SU-DHL-6 (cell line): ENCODE measurements at regions not wholly inside any gene's neighbourhood (a gene's known extent, or its start where the extent isn't known, plus 50 kb on each side); places are given as distances from the start of the nearest gene placed in this dataset.

Experiments used
- H2AFZ ChIP-seq: fragments of 200-600 bp; sonication (generic); 2 replicates; pipeline ENCODE4 v1.6.1; 2014; ENCODE audit warnings: low read depth, mild to moderate bottlenecking, moderate library complexity, mixed read lengths, antibody characterized with exemption, low read length; ENCODE audit not compliant: severe bottlenecking
- H3F3A ChIP-seq: fragments of 200-600 bp; shearing (Covaris generic); 2 replicates; pipeline ENCODE4 v1.6.0; 2016; ENCODE audit warnings: antibody characterized with exemption, mild to moderate bottlenecking; ENCODE audit not compliant: insufficient read depth
- H3K27ac ChIP-seq: fragments of 200-600 bp; sonication (generic); 2 replicates; pipeline ENCODE4 v1.5.1; 2016; ENCODE audit warnings: low read depth, mild to moderate bottlenecking, low read length, moderate library complexity, mixed read lengths
- H3K27me3 ChIP-seq: fragments of 200-600 bp; sonication (generic), shearing (Covaris generic); 2 replicates; pipeline ENCODE4 v1.6.0; 2014; ENCODE audit warnings: mild to moderate bottlenecking, low read length
- H3K36me3 ChIP-seq: fragments of 200-600 bp; sonication (generic); 2 replicates; pipeline ENCODE4 v1.6.1; 2014; ENCODE audit warnings: mild to moderate bottlenecking, low read length, mixed read lengths
- H3K4me2 ChIP-seq: fragments of 300-600, 200-600 bp; shearing (Covaris generic), sonication (generic); 2 replicates; pipeline ENCODE4 v1.6.0; 2014; ENCODE audit warnings: low read length, low read depth, mild to moderate bottlenecking; ENCODE audit not compliant: poor library complexity, severe bottlenecking
- H3K4me3 ChIP-seq: fragments of 200-600 bp; sonication (generic); 2 replicates; pipeline ENCODE4 v1.5.1; 2014; ENCODE audit warnings: antibody characterized with exemption, low read length, mild to moderate bottlenecking, mixed read lengths; ENCODE audit not compliant: insufficient read depth, poor library complexity, severe bottlenecking
- H3K79me2 ChIP-seq: fragments of 200-600 bp; sonication (generic); 2 replicates; pipeline ENCODE4 v1.6.1; 2014; ENCODE audit warnings: mild to moderate bottlenecking, low read length, moderate library complexity; ENCODE audit not compliant: insufficient read depth
- H3K9ac ChIP-seq: fragments of 200-600 bp; sonication (generic); 2 replicates; pipeline ENCODE4 v1.7.0; 2014; ENCODE audit warnings: mild to moderate bottlenecking, low read length
- H3K9me2 ChIP-seq: fragments of 200-600 bp; sonication (generic); replicated peaks from 2 replicates; pipeline ENCODE4 v1.6.1; 2014; ENCODE audit warnings: low read length; ENCODE audit not compliant: insufficient read depth
- H3K9me3 ChIP-seq: fragments of 200-600 bp; sonication (generic); 2 replicates; pipeline ENCODE4 v1.6.1; 2014; ENCODE audit warnings: low read length, mixed read lengths; ENCODE audit not compliant: insufficient read depth
- H4K20me1 ChIP-seq: fragments of 200-600 bp; sonication (generic); 2 replicates; pipeline ENCODE4 v1.6.1; 2014; ENCODE audit warnings: low read depth, mild to moderate bottlenecking, antibody characterized with exemption, low read length, moderate library complexity, mixed read lengths
- CTCF ChIP-seq: fragments of 200-600 bp; sonication (generic); IDR thresholded peaks from one replicate; pipeline ENCODE4 v1.5.1; 2017; ENCODE audit warnings: antibody characterized with exemption, mild to moderate bottlenecking, low read length, moderate library complexity; ENCODE audit not compliant: insufficient read depth, poor library complexity, severe bottlenecking
- EZH2phosphoT487 ChIP-seq: fragments of 200-600 bp; sonication (generic), shearing (Covaris generic); conservative IDR thresholded peaks from 2 replicates; pipeline ENCODE4 v1.6.1; 2018; ENCODE audit warnings: mild to moderate bottlenecking, antibody characterized with exemption, low read length, moderate library complexity, mixed read lengths

- H3K9me2 ChIP-seq, result no peaks in the 10 kb centered on the region
- no peaks in the 10 kb centered on the region for H4K20me1 ChIP-seq
- H3K79me2 ChIP-seq, result no peaks in the 10 kb centered on the region
- no peak overlapping the region for H3K4me3 ChIP-seq
- H3K4me2 ChIP-seq, result no peak overlapping the region
- no peak overlapping the region for H3K27ac ChIP-seq
- H3K36me3 ChIP-seq, result no peaks in the 10 kb centered on the region
- H3K9ac ChIP-seq, result no peak overlapping the region
- H3F3A ChIP-seq, result no peaks in the 10 kb centered on the region
- H3K9me3 ChIP-seq, result no peaks in the 10 kb centered on the region; the same call in 1 of the 2 replicates
- no peak overlapping the region for H2AFZ ChIP-seq
- H3K27me3 ChIP-seq, result no peaks in the 10 kb centered on the region
- TF ChIP-seq EZH2phosphoT487, result no peak
- no peak for TF ChIP-seq CTCF
These were observed 150.6 kb upstream of the VCX3A start for GRCh38 chrX:6685489-6685888.

GRCh38 chrX:6683353-6683752, 148.4 kb upstream of the VCX3A start:
- Histone ChIP-seq H3K4me3 (no peak overlapping the region), H3K36me3 (no peaks in the 10 kb centered on the region), H3K4me2 (no peak overlapping the region), H3K27me3 (no peaks in the 10 kb centered on the region), H3K9me3 (no peaks in the 10 kb centered on the region; the same call in 1 of the 2 replicates), H3K9ac (no peak overlapping the region), H3K79me2 (no peaks in the 10 kb centered on the region), H2AFZ (no peak overlapping the region), H3K27ac (no peak overlapping the region), H4K20me1 (no peaks in the 10 kb centered on the region), H3F3A (no peaks in the 10 kb centered on the region), H3K9me2 (no peaks in the 10 kb centered on the region)
- TF ChIP-seq EZH2phosphoT487, result no peak

- Histone ChIP-seq H3K4me2 (no peak overlapping the region), H3K4me3 (no peak overlapping the region), H3K27ac (no peak overlapping the region), H3K9me3 (no peaks in the 10 kb centered on the region; the same call in 1 of the 2 replicates), H3K9me2 (no peaks in the 10 kb centered on the region), H3K79me2 (no peaks in the 10 kb centered on the region), H2AFZ (no peak overlapping the region), H3K36me3 (no peaks in the 10 kb centered on the region), H3F3A (no peaks in the 10 kb centered on the region), H3K9ac (no peak overlapping the region), H4K20me1 (no peaks in the 10 kb centered on the region), H3K27me3 (no peaks in the 10 kb centered on the region)
- TF ChIP-seq EZH2phosphoT487 (no peak), CTCF (no peak)
These were observed 146.7 kb upstream of the VCX3A start for GRCh38 chrX:6681521-6682145.

GRCh38 chrX:6679988-6680387, 145.1 kb upstream of the VCX3A start:
- Histone ChIP-seq H3K27ac (no peak overlapping the region), H3K9me3 (no peaks in the 10 kb centered on the region; the same call in 1 of the 2 replicates), H4K20me1 (no peaks in the 10 kb centered on the region), H3K79me2 (no peaks in the 10 kb centered on the region), H3K9ac (no peak overlapping the region), H3K4me3 (no peak overlapping the region), H2AFZ (no peak overlapping the region), H3F3A (no peaks in the 10 kb centered on the region), H3K4me2 (no peak overlapping the region), H3K9me2 (no peaks in the 10 kb centered on the region), H3K27me3 (no peaks in the 10 kb centered on the region), H3K36me3 (no peaks in the 10 kb centered on the region)
- TF ChIP-seq CTCF (no peak), EZH2phosphoT487 (no peak)
